Liver (tissue), 3 donors: ENCODE measurements at regions not wholly inside any gene's neighbourhood (a gene's known extent, or its start where the extent isn't known, plus 50 kb on each side); places are given as distances from the start of the nearest gene placed in this dataset.

Experiments used
- JUND ChIP-seq, 2 donors: IDR thresholded peaks; 2 replicates each; pipeline ENCODE4 v1.6.1; 2016; ENCODE audit warnings: antibody characterized with exemption in 2 of 2
- RAD21 ChIP-seq, 2 donors: IDR thresholded peaks; 2 replicates each; pipeline ENCODE4 v1.6.1; 2016; ENCODE audit warnings: antibody characterized with exemption in 2 of 2, mild to moderate bottlenecking in 2 of 2
- RXRA ChIP-seq, 2 donors: IDR thresholded peaks; 2 replicates each; pipeline ENCODE4 v1.6.1; 2017 to 2018; ENCODE audit warnings: antibody characterized with exemption in 2 of 2, mild to moderate bottlenecking in 1 of 2
- SP1 ChIP-seq: IDR thresholded peaks from 2 replicates; pipeline ENCODE4 v1.6.1; 2018; ENCODE audit warnings: antibody characterized with exemption, mild to moderate bottlenecking
- TAF1 ChIP-seq: conservative IDR thresholded peaks from 2 replicates; pipeline ENCODE4 v1.6.1; 2016; ENCODE audit warnings: antibody characterized with exemption, mild to moderate bottlenecking
- TF ChIP-seq, protein P1 (sequence below): fragments of 150-350 bp; IDR thresholded peaks from 2 replicates; pipeline ENCODE4 v1.5.1; 2017; ENCODE audit warnings: improper control_type of control experiment, low read depth, low read length; ENCODE audit not compliant: missing input control
- TF ChIP-seq, protein P2 (sequence below): IDR thresholded peaks from 2 replicates; pipeline ENCODE4 v1.6.1; 2016; ENCODE audit warnings: antibody characterized with exemption, mild to moderate bottlenecking
- TF ChIP-seq, protein P3 (sequence below): IDR thresholded peaks from 2 replicates; pipeline ENCODE4 v1.6.1; 2016; ENCODE audit warnings: antibody characterized with exemption
- TF ChIP-seq, protein P4 (sequence below): IDR thresholded peaks from 2 replicates; pipeline ENCODE4 v1.6.1; 2016; ENCODE audit warnings: antibody characterized with exemption
- donor health status: healthy.
- donor health status: healthy.

DNA sequence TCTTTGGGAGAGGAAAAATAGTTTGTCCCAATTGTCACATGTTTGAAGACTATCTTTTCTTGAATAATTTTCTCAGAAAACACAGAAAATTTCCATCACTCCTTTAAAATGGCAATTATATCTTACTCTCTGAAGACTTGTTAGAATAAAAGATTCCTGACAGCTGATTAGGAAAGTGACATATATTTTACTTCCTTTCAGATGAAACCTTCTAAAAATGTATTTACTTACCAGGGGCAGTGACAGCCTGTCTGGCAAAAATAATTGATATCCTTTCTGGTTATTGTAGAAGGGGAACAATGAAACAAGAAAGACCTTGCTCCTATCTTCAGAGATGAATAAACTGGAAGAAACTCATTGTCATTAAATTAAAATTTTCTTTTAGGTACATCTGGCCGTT, 483.3 kb upstream of the GOLIM4 start:
- TF ChIP-seq, protein P1, sequence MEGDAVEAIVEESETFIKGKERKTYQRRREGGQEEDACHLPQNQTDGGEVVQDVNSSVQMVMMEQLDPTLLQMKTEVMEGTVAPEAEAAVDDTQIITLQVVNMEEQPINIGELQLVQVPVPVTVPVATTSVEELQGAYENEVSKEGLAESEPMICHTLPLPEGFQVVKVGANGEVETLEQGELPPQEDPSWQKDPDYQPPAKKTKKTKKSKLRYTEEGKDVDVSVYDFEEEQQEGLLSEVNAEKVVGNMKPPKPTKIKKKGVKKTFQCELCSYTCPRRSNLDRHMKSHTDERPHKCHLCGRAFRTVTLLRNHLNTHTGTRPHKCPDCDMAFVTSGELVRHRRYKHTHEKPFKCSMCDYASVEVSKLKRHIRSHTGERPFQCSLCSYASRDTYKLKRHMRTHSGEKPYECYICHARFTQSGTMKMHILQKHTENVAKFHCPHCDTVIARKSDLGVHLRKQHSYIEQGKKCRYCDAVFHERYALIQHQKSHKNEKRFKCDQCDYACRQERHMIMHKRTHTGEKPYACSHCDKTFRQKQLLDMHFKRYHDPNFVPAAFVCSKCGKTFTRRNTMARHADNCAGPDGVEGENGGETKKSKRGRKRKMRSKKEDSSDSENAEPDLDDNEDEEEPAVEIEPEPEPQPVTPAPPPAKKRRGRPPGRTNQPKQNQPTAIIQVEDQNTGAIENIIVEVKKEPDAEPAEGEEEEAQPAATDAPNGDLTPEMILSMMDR = no peak
- no peak for TF ChIP-seq RAD21 (IDR thresholded peaks at IDR 0.05)
- TF ChIP-seq SP1 = no peak
- TF ChIP-seq, protein P2, sequence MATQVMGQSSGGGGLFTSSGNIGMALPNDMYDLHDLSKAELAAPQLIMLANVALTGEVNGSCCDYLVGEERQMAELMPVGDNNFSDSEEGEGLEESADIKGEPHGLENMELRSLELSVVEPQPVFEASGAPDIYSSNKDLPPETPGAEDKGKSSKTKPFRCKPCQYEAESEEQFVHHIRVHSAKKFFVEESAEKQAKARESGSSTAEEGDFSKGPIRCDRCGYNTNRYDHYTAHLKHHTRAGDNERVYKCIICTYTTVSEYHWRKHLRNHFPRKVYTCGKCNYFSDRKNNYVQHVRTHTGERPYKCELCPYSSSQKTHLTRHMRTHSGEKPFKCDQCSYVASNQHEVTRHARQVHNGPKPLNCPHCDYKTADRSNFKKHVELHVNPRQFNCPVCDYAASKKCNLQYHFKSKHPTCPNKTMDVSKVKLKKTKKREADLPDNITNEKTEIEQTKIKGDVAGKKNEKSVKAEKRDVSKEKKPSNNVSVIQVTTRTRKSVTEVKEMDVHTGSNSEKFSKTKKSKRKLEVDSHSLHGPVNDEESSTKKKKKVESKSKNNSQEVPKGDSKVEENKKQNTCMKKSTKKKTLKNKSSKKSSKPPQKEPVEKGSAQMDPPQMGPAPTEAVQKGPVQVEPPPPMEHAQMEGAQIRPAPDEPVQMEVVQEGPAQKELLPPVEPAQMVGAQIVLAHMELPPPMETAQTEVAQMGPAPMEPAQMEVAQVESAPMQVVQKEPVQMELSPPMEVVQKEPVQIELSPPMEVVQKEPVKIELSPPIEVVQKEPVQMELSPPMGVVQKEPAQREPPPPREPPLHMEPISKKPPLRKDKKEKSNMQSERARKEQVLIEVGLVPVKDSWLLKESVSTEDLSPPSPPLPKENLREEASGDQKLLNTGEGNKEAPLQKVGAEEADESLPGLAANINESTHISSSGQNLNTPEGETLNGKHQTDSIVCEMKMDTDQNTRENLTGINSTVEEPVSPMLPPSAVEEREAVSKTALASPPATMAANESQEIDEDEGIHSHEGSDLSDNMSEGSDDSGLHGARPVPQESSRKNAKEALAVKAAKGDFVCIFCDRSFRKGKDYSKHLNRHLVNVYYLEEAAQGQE = no peak
- TF ChIP-seq JUND (IDR thresholded peaks at IDR 0.05) = no peak
- no peak for TF ChIP-seq TAF1
- TF ChIP-seq, protein P3, sequence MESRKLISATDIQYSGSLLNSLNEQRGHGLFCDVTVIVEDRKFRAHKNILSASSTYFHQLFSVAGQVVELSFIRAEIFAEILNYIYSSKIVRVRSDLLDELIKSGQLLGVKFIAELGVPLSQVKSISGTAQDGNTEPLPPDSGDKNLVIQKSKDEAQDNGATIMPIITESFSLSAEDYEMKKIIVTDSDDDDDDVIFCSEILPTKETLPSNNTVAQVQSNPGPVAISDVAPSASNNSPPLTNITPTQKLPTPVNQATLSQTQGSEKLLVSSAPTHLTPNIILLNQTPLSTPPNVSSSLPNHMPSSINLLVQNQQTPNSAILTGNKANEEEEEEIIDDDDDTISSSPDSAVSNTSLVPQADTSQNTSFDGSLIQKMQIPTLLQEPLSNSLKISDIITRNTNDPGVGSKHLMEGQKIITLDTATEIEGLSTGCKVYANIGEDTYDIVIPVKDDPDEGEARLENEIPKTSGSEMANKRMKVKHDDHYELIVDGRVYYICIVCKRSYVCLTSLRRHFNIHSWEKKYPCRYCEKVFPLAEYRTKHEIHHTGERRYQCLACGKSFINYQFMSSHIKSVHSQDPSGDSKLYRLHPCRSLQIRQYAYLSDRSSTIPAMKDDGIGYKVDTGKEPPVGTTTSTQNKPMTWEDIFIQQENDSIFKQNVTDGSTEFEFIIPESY = no peak
- TF ChIP-seq RXRA (IDR thresholded peaks at IDR 0.05) = no peak
- TF ChIP-seq, protein P4, sequence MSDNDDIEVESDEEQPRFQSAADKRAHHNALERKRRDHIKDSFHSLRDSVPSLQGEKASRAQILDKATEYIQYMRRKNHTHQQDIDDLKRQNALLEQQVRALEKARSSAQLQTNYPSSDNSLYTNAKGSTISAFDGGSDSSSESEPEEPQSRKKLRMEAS = no peak
